ENCODE measurements at regions not wholly inside any gene's neighbourhood (a gene's known extent, or its start where the extent isn't known, plus 50 kb on each side); places are given as distances from the start of the nearest gene placed in this dataset.

- no peak for TF ChIP-seq CTCF (IDR thresholded peaks at IDR 0.05; ENCODE audit: unreplicated experiment)
- Mint-ChIP-seq H3K4me3 (ENCODE audit: low read depth) (no peak overlapping the region), H3K27me3 (no peaks in the 10 kb centered on the region), H3K4me1 (ENCODE audit: low read depth) (no peaks in the 10 kb centered on the region), H3K36me3 (ENCODE audit: insufficient read depth) (no peaks in the 10 kb centered on the region), H3K27ac (no peak overlapping the region), H3K9me3 (ENCODE audit: low read depth) (no peaks in the 10 kb centered on the region)
- DNase-seq (ENCODE audit: low spot score, unreplicated experiment), result no peak
Observed at GRCh38 chr11:98559961-98560360, 460.8 kb upstream of the CNTN5 start.

- H3K4me1 Mint-ChIP-seq (ENCODE audit: low read depth), result no peaks in the 10 kb centered on the region
- no peaks in the 10 kb centered on the region for H3K9me3 Mint-ChIP-seq (ENCODE audit: low read depth)
- H3K36me3 Mint-ChIP-seq (ENCODE audit: insufficient read depth), result no peaks in the 10 kb centered on the region
Observed at GRCh38 chr11:98561252-98561651, 459.5 kb upstream of the CNTN5 start.

GRCh38 chr11:98561877-98562395 lies 458.8 kb upstream of the CNTN5 start:
- H3K27ac Mint-ChIP-seq, result no peak overlapping the region
- H3K27me3 Mint-ChIP-seq, result no peaks in the 10 kb centered on the region
- no peaks in the 10 kb centered on the region for H3K4me1 Mint-ChIP-seq (ENCODE audit: low read depth)
- H3K4me3 Mint-ChIP-seq (ENCODE audit: low read depth), result no peak overlapping the region
- TF ChIP-seq CTCF (IDR thresholded peaks at IDR 0.05; ENCODE audit: unreplicated experiment), result no peak
- no peaks in the 10 kb centered on the region for H3K9me3 Mint-ChIP-seq (ENCODE audit: low read depth)
- DNase-seq (ENCODE audit: low spot score, unreplicated experiment), result no peak
- no peaks in the 10 kb centered on the region for H3K36me3 Mint-ChIP-seq (ENCODE audit: insufficient read depth)

More at GRCh38 chr11:98561252-98561651, 459.5 kb upstream of the CNTN5 start:
- no peak for TF ChIP-seq CTCF (IDR thresholded peaks at IDR 0.05; ENCODE audit: unreplicated experiment)
- no peak overlapping the region for H3K27ac Mint-ChIP-seq
- no peaks in the 10 kb centered on the region for H3K27me3 Mint-ChIP-seq
- no peak for DNase-seq (ENCODE audit: low spot score, unreplicated experiment)
- no peak overlapping the region for H3K4me3 Mint-ChIP-seq (ENCODE audit: low read depth)

GRCh38 chr11:98564233-98564632 lies 456.5 kb upstream of the CNTN5 start:
- DNase-seq (ENCODE audit: low spot score, unreplicated experiment), result no peak
- Mint-ChIP-seq H3K36me3 (ENCODE audit: insufficient read depth) (no peaks in the 10 kb centered on the region), H3K27me3 (no peaks in the 10 kb centered on the region), H3K4me1 (ENCODE audit: low read depth) (peaks cover 1% of the 10 kb centered on the region), H3K9me3 (ENCODE audit: low read depth) (no peaks in the 10 kb centered on the region), H3K27ac (no peak overlapping the region), H3K4me3 (ENCODE audit: low read depth) (no peak overlapping the region)
- no peak for TF ChIP-seq CTCF (IDR thresholded peaks at IDR 0.05; ENCODE audit: unreplicated experiment)

GRCh38 chr11:98564881-98565280 lies 455.9 kb upstream of the CNTN5 start:
- Mint-ChIP-seq H3K9me3 (ENCODE audit: low read depth) (no peaks in the 10 kb centered on the region), H3K4me1 (ENCODE audit: low read depth) (peaks cover 1% of the 10 kb centered on the region), H3K27ac (no peak overlapping the region), H3K4me3 (ENCODE audit: low read depth) (no peak overlapping the region), H3K36me3 (ENCODE audit: insufficient read depth) (no peaks in the 10 kb centered on the region), H3K27me3 (no peaks in the 10 kb centered on the region)
- DNase-seq (ENCODE audit: low spot score, unreplicated experiment), result no peak
- TF ChIP-seq CTCF (IDR thresholded peaks at IDR 0.05; ENCODE audit: unreplicated experiment), result no peak

All from progenitor cell of endocrine pancreas (in vitro differentiated cells).